ENCODE measurements at regions not wholly inside any gene's neighbourhood (a gene's known extent, or its start where the extent isn't known, plus 50 kb on each side); places are given as distances from the start of the nearest gene placed in this dataset.

DNA sequence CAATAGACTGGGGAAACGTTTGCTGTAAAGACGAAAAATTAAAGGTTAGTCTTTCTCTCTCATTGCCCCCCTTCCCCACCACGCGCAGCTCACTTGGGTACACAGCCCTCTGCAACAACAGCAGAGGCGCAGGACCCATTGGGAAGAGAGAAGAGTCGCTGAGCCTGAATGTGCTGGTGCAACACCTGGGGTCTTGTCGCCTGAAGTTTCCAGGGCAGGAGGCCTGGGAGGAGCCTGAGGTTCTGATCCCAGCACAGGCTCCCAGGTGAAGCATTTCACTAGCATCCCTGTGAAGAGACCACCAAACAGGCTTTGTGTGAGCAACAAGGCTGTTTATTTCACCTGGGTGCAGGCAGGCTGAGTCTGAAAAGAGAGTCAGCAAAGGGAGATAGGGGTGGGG lies 116.2 kb upstream of the NTM start (continued):
- TF ChIP-seq, protein P1, sequence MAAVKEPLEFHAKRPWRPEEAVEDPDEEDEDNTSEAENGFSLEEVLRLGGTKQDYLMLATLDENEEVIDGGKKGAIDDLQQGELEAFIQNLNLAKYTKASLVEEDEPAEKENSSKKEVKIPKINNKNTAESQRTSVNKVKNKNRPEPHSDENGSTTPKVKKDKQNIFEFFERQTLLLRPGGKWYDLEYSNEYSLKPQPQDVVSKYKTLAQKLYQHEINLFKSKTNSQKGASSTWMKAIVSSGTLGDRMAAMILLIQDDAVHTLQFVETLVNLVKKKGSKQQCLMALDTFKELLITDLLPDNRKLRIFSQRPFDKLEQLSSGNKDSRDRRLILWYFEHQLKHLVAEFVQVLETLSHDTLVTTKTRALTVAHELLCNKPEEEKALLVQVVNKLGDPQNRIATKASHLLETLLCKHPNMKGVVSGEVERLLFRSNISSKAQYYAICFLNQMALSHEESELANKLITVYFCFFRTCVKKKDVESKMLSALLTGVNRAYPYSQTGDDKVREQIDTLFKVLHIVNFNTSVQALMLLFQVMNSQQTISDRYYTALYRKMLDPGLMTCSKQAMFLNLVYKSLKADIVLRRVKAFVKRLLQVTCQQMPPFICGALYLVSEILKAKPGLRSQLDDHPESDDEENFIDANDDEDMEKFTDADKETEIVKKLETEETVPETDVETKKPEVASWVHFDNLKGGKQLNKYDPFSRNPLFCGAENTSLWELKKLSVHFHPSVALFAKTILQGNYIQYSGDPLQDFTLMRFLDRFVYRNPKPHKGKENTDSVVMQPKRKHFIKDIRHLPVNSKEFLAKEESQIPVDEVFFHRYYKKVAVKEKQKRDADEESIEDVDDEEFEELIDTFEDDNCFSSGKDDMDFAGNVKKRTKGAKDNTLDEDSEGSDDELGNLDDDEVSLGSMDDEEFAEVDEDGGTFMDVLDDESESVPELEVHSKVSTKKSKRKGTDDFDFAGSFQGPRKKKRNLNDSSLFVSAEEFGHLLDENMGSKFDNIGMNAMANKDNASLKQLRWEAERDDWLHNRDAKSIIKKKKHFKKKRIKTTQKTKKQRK (IDR thresholded peaks at IDR 0.05; ENCODE audit: low read depth, low read length), result no peak
- TF ChIP-seq MTA2 (IDR thresholded peaks at IDR 0.05; ENCODE audit: low read depth), result no peak

DNA sequence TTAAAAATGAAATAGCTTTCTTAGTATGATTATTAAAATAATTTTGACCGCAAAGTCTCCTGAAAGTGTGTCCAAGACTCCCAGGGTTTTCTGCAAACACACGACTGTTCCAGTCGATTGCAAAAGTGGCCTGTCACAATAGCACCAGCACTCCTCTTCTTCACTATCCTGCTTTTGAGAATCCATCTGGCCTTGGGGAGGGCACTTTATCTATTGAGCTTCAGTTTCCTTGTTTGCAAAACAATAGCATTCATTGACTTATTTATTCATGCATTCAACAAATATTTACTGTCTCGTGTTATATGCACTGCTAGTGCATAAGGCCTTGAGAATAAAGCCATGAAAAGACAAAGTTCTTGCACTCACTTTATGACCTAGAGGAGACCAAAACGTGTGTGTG lies 96.2 kb upstream of the NTM start:
- Histone ChIP-seq H3K79me2 (ENCODE audit: control insufficient read depth, insufficient read depth, low read length) (no peaks in the 10 kb centered on the region), H3K27me3 (replicated peaks in 1 of 2; ENCODE audit: control insufficient read depth in 2 of 2, insufficient read depth in 2 of 2, low read length in 1 of 2) (no peaks in the 10 kb centered on the region), H3K4me3 (no peak overlapping the region), H3K27ac (ENCODE audit: control insufficient read depth, insufficient read depth) (no peak overlapping the region), H3K9ac (ENCODE audit: control insufficient read depth, insufficient read depth, low read length) (no peak overlapping the region), H4K20me1 (ENCODE audit: control insufficient read depth, insufficient read depth) (no peaks in the 10 kb centered on the region), H3K4me1 (ENCODE audit: control insufficient read depth, insufficient read depth, low read length) (no peaks in the 10 kb centered on the region), H3K9me3 (replicated peaks; ENCODE audit: control insufficient read depth, insufficient read depth, low read length) (no peaks in the 10 kb centered on the region; the same call in 2 of the 3 replicates), H3K36me3 (ENCODE audit: control insufficient read depth in 2 of 2, insufficient read depth in 2 of 2, low read length in 1 of 2) (no peaks in the 10 kb centered on the region), H3K4me2 (ENCODE audit: control insufficient read depth, insufficient read depth) (no peak overlapping the region), H2AFZ (ENCODE audit: control insufficient read depth, low read depth, low read length) (no peak overlapping the region)
- TF ChIP-seq MTA3 (IDR thresholded peaks at IDR 0.05; ENCODE audit: borderline replicate concordance, low read length) (no peak), CREB1 (IDR thresholded peaks at IDR 0.05; ENCODE audit: low read depth) (no peak)
- ChIA-PET SMC1A (ENCODE audit: uncharacterized antibody, unreplicated experiment) (no interaction called here), CTCF (no interaction called here), POLR2A (no interaction called here), RAD21 (ENCODE audit: unreplicated experiment) (no interaction called here)
- DNase-seq (ENCODE audit: low read depth, low spot score) (no peak), FAIRE-seq (no peak), ATAC-seq (no peak)
- intact Hi-C loops (cut with micrococcal nuclease; ENCODE audit: unreplicated experiment) (no loop called here), in situ Hi-C loops (cut with MboI) (no loop called here)
- no TSS peak for BruUV-seq (replicated peaks)
- WGBS (ENCODE audit: insufficient coverage, insufficient replicate concordance, low lambda C conversion rate, missing lambda C conversion rate), result 46% methylated on average over 5 of the region's 5 CpGs

All from GM12878 (cell line).